A172 (cell line): ENCODE measurements at regions not wholly inside any gene's neighbourhood (a gene's known extent, or its start where the extent isn't known, plus 50 kb on each side); places are given as distances from the start of the nearest gene placed in this dataset.

Source experiments
- DNase-seq: peaks from one replicate; pipeline ENCODE4 v3.0.0-alpha.2; 2015; ENCODE audit warnings: low spot score

DNA sequence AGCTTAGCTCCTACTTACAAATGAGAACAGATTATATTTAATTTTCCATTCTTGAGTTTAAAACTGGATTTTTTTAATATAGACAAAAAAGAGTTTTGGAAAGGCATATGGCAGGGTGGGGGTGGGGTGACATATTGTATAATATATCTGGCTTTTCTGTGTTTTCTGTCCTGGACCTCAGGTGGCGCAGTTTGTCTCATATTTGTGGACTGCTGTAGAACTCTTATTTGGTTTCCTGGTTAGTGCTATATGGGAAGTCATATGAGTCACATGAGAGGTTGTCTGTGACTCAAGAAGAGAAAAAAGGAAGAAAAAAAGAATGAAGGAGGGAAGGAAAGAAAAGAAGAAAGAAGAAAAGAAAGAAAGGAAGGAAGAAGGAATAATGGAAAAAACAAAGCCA, 131.8 kb downstream of the CLVS2 start:
- peak; percentile 7 for DNase-seq

DNA sequence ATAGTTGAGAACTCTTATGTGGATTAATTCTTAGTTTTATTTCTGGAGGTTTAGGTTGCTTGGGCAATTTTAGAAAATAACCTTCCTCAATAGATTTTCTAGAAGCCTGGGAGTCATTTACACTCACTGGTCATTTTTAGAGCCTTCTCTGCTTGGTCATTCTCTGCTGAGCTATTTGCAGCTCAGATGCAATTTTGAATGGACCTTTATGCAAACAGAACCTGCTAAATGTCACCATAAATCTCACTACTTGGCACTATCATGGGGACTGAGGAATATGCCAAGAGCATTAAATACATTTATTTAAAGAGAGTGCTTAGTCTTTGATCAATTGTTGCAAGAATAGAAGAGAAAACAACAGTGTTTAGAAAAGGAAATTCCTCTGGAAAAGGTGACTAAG, 154.0 kb downstream of the CLVS2 start:
- no peak for DNase-seq

- no peak for DNase-seq
Measured at GRCh38 chr6:123159861-123160260, 163.8 kb downstream of the CLVS2 start.
